ENCODE measurements at regions not wholly inside any gene's neighbourhood (a gene's known extent, or its start where the extent isn't known, plus 50 kb on each side); places are given as distances from the start of the nearest gene placed in this dataset.

GRCh38 chr21:25381936-25382452, 225.3 kb downstream of the MRPL39 start:
- DNase-seq (ENCODE audit: low read depth): no peak

GRCh38 chr21:25375675-25376074, 231.6 kb downstream of the MRPL39 start:
- DNase-seq (ENCODE audit: low read depth): no peak

- DNase-seq (ENCODE audit: low read depth): no peak
These were observed 233.9 kb downstream of the MRPL39 start for GRCh38 chr21:25373126-25374082.

- no peak for DNase-seq (ENCODE audit: low read depth)
These were observed 235.3 kb downstream of the MRPL39 start for GRCh38 chr21:25371841-25372425.

- DNase-seq (ENCODE audit: low read depth): no peak
These were observed 237.0 kb downstream of the MRPL39 start for GRCh38 chr21:25370311-25370744.

- no peak for DNase-seq (ENCODE audit: low read depth)
These were observed 237.6 kb downstream of the MRPL39 start for GRCh38 chr21:25369524-25370300.

GRCh38 chr21:25368531-25368930, 238.8 kb downstream of the MRPL39 start:
- no peak for DNase-seq (ENCODE audit: low read depth)

- no peak for DNase-seq (ENCODE audit: low read depth)
These were observed 241.2 kb downstream of the MRPL39 start for GRCh38 chr21:25366116-25366515.

GRCh38 chr21:25362375-25363267, 244.7 kb downstream of the MRPL39 start:
- no peak for DNase-seq (ENCODE audit: low read depth)

- no peak for DNase-seq (ENCODE audit: low read depth)
These were observed 245.5 kb downstream of the MRPL39 start for GRCh38 chr21:25361765-25362164.

GRCh38 chr21:25361097-25361496, 246.2 kb downstream of the MRPL39 start:
- no peak for DNase-seq (ENCODE audit: low read depth)

- DNase-seq (ENCODE audit: low read depth): no peak
These were observed 246.7 kb downstream of the MRPL39 start for GRCh38 chr21:25360593-25360992.

GRCh38 chr21:25359724-25360123, 247.6 kb downstream of the MRPL39 start:
- DNase-seq (ENCODE audit: low read depth): no peak

- no peak for DNase-seq (ENCODE audit: low read depth)
These were observed 257.2 kb downstream of the MRPL39 start for GRCh38 chr21:25350056-25350455.

GRCh38 chr21:25343774-25344545, 263.3 kb downstream of the MRPL39 start:
- DNase-seq (ENCODE audit: low read depth): no peak

GRCh38 chr21:25342816-25343215, 264.5 kb downstream of the MRPL39 start:
- DNase-seq (ENCODE audit: low read depth): no peak

- DNase-seq (ENCODE audit: low read depth): no peak
These were observed 265.3 kb downstream of the MRPL39 start for GRCh38 chr21:25341981-25342380.

GRCh38 chr21:25338415-25338814, 268.9 kb downstream of the MRPL39 start:
- no peak for DNase-seq (ENCODE audit: low read depth)

GRCh38 chr21:25334046-25334730, 273.1 kb downstream of the MRPL39 start:
- no peak for DNase-seq (ENCODE audit: low read depth)

GRCh38 chr21:25331286-25331685, 276.0 kb downstream of the MRPL39 start:
- no peak for DNase-seq (ENCODE audit: low read depth)
